ENCODE measurements at regions not wholly inside any gene's neighbourhood (a gene's known extent, or its start where the extent isn't known, plus 50 kb on each side); places are given as distances from the start of the nearest gene placed in this dataset.

GRCh38 chr10:29850371-29850770, 209.0 kb downstream of the JCAD start:
- DNase-seq (ENCODE audit: low read depth): no peak
- H3K27me3 ChIP-seq (ENCODE audit: control insufficient read depth, insufficient read depth, low read length): no peaks in the 10 kb centered on the region
- H3K4me3 ChIP-seq (ENCODE audit: low read depth, low read length): no peak overlapping the region
- H3K36me3 ChIP-seq (ENCODE audit: control insufficient read depth, insufficient read depth, low read length): no peaks in the 10 kb centered on the region
- no peak for TF ChIP-seq CTCF (IDR thresholded peaks at IDR 0.05; ENCODE audit: insufficient read depth, low read length, poor library complexity, severe bottlenecking)

GRCh38 chr10:29849886-29850285, 209.5 kb downstream of the JCAD start:
- no peaks in the 10 kb centered on the region for H3K36me3 ChIP-seq (ENCODE audit: control insufficient read depth, insufficient read depth, low read length)
- no peaks in the 10 kb centered on the region for H3K27me3 ChIP-seq (ENCODE audit: control insufficient read depth, insufficient read depth, low read length)
- TF ChIP-seq CTCF (IDR thresholded peaks at IDR 0.05; ENCODE audit: insufficient read depth, low read length, poor library complexity, severe bottlenecking): no peak
- no peak for DNase-seq (ENCODE audit: low read depth)
- no peak overlapping the region for H3K4me3 ChIP-seq (ENCODE audit: low read depth, low read length)

GRCh38 chr10:29849126-29849833, 210.1 kb downstream of the JCAD start:
- DNase-seq (ENCODE audit: low read depth): no peak
- no peaks in the 10 kb centered on the region for H3K36me3 ChIP-seq (ENCODE audit: control insufficient read depth, insufficient read depth, low read length)
- no peak for TF ChIP-seq CTCF (IDR thresholded peaks at IDR 0.05; ENCODE audit: insufficient read depth, low read length, poor library complexity, severe bottlenecking)

GRCh38 chr10:29846881-29847280, 212.1 kb upstream of the SVIL start:
- Histone ChIP-seq H3K4me3 (ENCODE audit: low read depth, low read length) (no peak overlapping the region), H3K36me3 (ENCODE audit: control insufficient read depth, insufficient read depth, low read length) (no peaks in the 10 kb centered on the region)
- TF ChIP-seq CTCF (IDR thresholded peaks at IDR 0.05; ENCODE audit: insufficient read depth, low read length, poor library complexity, severe bottlenecking): no peak

More at GRCh38 chr10:29849126-29849833, 210.1 kb downstream of the JCAD start:
- Histone ChIP-seq H3K27me3 (ENCODE audit: control insufficient read depth, insufficient read depth, low read length) (no peaks in the 10 kb centered on the region), H3K4me3 (ENCODE audit: low read depth, low read length) (no peak overlapping the region)

GRCh38 chr10:29845166-29845565, 210.4 kb upstream of the SVIL start:
- Histone ChIP-seq H3K4me3 (ENCODE audit: low read depth, low read length) (no peak overlapping the region), H3K36me3 (ENCODE audit: control insufficient read depth, insufficient read depth, low read length) (no peaks in the 10 kb centered on the region), H3K27me3 (ENCODE audit: control insufficient read depth, insufficient read depth, low read length) (no peaks in the 10 kb centered on the region)
- no peak for DNase-seq (ENCODE audit: low read depth)
- TF ChIP-seq CTCF (IDR thresholded peaks at IDR 0.05; ENCODE audit: insufficient read depth, low read length, poor library complexity, severe bottlenecking): no peak

More at GRCh38 chr10:29846881-29847280, 212.1 kb upstream of the SVIL start:
- H3K27me3 ChIP-seq (ENCODE audit: control insufficient read depth, insufficient read depth, low read length): no peaks in the 10 kb centered on the region
- DNase-seq (ENCODE audit: low read depth): no peak

GRCh38 chr10:29843143-29843542, 208.4 kb upstream of the SVIL start:
- Histone ChIP-seq H3K4me3 (ENCODE audit: low read depth, low read length) (no peak overlapping the region), H3K27me3 (ENCODE audit: control insufficient read depth, insufficient read depth, low read length) (no peaks in the 10 kb centered on the region), H3K36me3 (ENCODE audit: control insufficient read depth, insufficient read depth, low read length) (no peaks in the 10 kb centered on the region)
- TF ChIP-seq CTCF (IDR thresholded peaks at IDR 0.05; ENCODE audit: insufficient read depth, low read length, poor library complexity, severe bottlenecking): no peak
- no peak for DNase-seq (ENCODE audit: low read depth)

All from kidney epithelial cell (primary cell).